IPS-NIHi11 (cell line): ENCODE measurements at regions not wholly inside any gene's neighbourhood (a gene's known extent, or its start where the extent isn't known, plus 50 kb on each side); places are given as distances from the start of the nearest gene placed in this dataset.
"Not testable (repeated sequence)": the region's sequence is repeated elsewhere in the genome, so short reads cannot be mapped to it uniquely, and the experiment has no call there.

Experiments
- DNase-seq: peaks from one replicate; pipeline ENCODE4 v3.0.0; 2012; ENCODE audit warnings: mixed read lengths, low spot score

DNA sequence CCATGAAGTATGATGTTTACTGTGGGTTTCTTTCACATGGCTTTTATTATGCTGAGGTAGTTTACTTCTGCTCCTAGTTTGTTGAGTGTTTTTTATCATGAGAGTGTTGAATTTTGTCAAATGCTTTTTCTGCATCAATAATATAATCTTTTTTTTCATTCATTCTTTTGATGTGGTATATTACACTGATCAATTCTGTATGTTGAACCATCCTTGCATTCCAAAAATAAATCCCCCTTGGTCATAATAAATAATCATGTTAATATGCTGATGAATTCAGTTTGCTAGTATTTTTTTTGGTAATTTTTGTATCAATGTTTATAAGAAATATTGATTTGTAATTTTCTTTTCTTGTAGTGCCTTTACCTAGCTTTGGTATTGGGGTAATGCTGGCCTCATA is 97.9 kb upstream of the ZNF648 start:
- DNase-seq, result no peak

DNA sequence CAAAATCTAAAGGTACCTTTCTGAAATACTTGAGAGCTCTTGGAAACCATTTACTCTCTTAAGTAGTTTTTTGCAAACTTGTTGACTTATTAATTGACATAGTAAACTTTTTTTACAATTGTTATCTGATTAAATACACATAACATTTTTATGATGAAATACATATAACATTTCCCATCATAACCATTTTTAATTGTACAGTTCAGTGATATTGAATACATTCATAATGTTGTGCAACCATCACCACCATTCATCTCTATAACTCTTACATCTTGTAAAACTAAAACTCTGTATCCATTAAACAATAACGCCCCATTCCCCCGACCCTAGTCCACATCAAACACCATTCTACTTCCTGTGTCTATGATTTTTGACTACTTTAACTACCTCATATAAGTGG is 95.7 kb upstream of the ZNF648 start:
- DNase-seq, result no peak

DNA sequence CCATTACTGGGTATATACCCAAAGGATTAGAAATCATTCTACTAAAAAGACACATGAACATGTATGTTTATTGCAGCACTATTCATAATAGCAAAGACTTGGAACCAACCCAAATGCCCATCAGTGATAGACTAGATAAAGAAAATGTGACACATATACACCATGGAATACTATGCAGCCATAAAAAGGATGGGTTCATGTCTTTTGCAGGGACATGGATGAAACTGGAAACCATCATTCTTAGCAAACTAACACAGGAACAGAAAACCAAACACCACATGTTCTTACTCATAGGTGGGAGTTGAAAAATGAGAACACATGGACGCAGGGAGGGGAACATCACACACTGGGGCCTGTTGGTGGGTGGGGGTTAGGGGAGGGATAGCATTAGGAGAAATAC is 92.9 kb upstream of the ZNF648 start:
- not testable (repeated sequence) for DNase-seq

DNA sequence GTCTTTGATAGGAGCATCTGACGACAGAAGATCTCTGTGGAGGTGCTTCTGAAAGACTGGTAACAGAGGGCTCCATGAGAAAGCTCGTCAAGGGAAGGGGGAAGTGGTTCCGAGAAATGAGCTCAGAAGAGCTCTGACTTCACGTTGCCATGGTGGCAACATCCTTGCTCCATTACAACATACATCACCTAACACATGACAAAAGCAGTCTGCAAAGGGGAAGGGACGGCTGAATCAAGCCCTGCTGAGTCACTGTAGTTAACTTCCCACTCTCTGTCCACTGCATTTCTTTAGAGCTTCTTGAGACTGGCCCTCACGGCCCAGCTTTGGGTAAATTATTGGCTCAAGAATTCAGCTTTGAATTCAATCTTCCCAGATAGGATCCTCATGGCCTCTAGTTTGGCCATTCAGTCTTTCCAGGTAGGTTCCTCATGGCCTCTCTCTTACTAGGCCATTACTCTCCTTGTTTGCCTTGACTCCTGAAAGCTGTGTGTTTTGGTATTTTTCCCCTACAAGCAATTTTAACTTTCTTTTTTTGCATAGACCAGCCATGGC is 88.0 kb upstream of the ZNF648 start:
- DNase-seq, result no peak

DNA sequence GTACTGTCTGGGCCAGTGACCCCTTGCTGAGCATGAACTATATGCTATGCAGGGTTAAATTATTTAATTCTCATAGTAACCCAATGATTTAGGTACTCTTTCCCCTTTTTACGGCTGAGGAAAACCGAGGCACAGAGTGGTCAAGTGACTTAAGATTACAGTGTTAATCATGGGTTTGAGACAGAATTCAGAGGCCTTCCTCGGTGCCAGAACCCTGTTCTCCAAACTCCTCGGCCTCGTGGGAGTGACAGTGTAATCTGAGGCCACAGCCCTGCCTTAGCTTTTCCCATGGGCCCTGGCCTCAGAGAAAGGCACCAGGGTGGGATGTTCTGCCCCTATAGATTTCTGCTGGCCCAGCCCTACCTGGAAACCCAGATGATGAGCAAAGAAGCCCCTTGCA is 86.4 kb upstream of the ZNF648 start:
- DNase-seq, result no peak

DNA sequence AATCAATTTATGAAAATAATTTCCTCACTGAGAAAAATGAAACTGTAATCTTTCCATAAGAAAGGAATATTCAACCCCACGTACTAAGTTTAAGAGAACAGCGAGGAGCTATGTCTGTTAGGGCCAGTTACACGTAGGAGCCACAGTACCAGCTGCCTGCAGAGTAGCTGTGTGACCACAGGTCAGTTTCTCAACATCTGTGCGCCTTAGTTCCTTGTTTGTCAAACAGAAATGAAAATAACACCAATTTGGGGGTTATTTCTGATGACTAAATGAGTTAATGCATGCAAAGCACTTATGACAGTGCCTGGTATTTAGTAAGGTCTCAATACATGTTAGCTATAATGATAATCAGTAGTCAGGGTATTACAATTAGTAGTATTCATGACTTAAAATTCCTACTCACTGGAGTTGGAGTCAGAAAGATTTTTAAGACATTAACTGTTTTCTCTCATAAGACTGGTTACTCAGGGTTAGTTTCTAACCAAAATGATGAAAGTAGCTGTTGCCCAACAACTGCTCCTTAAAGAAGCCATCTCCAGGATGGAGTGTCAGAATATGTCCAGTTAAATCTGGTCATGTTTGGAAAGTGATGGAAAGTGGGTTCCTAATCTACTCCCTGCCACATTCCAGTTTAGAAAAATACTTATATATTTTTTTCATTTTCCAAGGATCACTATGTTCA is 85.8 kb upstream of the ZNF648 start:
- no peak for DNase-seq

DNA sequence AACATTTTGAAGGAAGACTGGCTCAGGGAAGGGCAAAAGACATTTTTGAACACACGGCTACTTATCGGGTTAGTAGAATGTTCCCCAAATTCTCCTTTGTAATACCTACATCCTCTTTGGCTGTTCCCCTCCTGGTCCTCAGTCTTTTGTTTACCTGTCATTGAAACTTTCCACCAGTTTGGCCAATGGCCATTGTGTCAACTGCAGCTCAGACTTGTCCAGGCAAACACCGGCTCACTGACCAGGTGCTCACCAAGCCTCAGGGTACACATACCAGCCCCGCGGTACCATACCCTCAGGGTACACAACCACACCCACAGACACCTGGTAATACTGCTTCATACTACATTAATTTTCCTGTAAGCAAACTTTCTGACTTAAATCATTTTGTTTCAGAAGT is 84.8 kb upstream of the ZNF648 start:
- DNase-seq, result no peak

DNA sequence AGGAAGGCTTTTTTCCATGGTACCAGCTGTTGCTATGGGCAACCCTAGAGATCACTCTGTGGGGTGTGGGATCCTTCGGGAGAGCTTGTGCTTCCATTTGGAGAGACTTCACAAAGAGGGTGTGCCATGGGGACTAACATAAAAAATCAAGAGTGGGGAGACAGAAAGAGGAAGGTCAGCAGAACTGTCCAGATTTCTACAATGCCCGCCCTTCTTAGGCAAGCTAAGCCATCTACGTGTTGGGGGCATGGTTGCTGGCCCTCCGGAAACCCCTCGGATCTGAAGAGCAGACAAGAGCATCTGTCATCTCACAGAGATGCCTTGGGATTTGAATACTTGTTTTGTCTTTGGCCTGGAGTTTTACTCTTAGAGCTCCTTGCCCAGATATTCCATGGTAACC is 83.9 kb upstream of the ZNF648 start:
- no peak for DNase-seq

DNA sequence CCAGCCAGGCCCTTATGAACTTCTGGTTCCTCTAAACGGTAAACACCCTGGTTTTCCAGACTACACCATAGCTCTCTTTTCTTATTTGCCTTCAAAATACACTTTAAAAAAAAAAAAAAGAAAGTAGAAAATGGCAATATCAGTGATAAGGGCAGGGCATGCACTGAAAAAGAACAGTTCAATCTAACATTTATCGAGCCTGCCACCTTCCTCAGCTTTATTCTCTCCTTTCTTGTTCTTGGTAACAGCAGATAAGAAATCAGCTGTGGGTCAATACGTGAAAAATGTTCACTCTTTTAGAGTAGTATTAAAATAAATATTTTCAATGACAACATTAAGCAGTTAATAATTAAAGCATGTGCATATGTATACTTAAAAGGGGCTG is 83.1 kb upstream of the ZNF648 start:
- no peak for DNase-seq

DNA sequence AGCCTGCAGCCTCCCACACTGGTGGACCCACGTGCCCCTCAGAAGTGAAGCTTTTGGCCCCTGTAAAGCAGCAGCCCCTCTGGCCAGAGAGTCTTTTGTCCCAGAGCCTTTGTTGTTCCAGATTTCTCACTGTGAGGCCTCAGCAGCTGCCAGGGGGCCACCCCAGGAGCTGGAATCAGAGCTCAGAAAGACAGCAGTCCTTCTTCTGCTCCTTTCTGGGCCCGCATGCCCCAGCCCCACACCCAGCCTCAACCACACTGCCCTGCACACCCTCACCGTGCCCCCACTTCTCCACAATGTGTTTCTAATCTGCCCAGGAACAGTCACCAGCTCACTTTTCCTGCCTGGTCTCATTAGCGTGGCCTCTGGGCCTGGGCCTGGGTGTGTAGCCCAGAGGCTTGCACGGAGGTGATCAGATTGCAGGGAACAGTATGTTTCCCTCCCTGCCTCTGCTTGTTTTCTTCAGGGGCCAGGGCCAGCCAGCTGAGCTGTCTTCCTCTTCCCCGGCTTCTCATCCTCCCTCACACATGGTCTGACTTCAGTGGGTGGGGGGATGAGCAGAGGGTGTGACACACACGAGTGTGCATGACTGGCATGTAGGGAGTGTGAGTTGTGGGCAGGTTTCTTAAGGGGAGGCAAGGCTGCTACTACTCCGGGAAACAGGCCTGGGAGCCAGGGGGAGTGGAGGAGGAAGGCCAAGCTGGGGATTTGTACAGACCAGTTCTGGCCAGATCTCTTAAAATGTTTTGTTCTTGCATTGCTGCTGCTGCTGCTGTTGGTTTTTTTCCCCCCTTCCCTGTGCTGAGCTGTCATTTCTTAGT is 82.5 kb upstream of the ZNF648 start:
- no peak for DNase-seq

DNA sequence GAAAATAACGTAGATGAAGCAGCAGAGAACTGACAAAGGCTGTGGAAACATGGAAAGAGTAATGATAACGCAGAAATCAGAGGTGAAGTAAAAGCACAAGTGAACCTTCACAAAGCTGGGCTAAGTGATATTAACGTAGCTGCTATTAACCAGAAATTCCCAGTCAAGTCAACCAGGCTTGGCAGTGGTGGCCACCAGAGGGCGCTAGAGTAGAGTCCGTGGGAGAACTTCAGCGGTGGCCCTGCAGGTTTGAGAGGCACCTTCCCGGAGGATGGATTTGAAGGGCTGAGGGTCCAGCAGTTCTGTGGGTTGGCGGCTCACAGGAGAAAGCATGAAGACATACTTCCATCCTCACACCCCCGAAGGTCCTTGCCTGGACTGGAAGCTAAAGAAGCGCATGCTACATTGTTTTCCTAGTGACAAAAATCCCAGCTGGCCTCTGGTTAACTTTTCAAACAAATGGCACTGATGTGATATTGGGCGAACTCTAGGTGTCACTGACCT is 81.7 kb upstream of the ZNF648 start:
- peak; percentile 83 for DNase-seq

DNA sequence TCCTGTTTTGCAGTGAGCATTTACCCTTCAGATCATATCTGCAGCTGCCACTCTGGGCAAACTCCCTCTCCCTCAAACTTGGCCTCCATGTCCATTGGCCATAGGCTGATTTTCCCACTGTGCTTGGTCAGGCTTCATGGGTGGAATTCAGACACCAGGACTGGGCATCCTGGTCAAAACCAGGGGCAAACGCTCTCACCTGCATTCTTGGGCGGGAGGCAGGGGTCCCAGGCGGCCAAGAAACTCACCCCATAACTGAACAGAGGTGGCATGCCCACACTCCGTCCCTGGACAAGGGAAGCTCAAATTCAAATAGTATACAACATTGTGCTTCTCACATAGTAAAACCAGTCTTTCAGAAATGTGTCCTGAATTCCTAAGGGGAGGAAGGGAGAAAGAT is 81.1 kb upstream of the ZNF648 start:
- no peak for DNase-seq

DNA sequence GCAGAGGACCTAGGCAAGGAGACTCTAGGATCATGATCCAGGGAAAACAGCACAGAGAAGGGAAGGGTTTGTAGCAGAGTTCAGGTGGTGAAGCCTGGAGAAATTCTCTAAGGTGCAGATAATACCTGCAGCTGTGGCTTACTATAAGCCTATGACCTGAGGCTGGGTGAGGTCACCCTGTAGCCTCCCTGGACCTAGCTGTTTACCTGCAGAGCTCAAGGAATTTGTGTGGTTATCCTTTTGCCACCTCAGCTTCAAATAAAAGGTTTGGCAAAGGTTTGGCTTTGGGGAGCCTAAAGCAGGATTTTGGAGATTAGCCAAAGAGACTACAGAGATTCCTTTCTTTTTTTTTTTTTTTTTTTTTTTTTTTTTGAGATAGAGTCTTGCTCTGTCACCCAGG is 79.5 kb upstream of the ZNF648 start:
- no peak for DNase-seq

DNA sequence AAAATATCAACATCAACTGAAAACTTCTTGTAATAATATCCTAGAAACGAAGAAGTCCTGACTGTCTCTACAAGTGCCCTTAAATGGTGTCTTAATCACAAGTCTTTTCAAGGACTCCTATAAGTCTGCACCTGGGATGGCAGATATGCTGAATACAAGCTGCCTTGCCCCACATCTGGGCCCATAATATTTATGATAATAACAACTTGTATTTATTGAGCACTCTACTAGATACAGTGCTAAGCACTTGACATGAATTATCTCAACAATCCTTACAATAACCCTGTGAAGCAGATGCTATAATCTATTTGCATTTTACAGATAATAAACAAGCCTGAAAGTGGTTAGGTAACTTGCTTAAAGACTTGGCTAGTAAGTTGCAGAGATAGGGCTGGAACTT is 78.0 kb upstream of the ZNF648 start:
- no peak for DNase-seq

DNA sequence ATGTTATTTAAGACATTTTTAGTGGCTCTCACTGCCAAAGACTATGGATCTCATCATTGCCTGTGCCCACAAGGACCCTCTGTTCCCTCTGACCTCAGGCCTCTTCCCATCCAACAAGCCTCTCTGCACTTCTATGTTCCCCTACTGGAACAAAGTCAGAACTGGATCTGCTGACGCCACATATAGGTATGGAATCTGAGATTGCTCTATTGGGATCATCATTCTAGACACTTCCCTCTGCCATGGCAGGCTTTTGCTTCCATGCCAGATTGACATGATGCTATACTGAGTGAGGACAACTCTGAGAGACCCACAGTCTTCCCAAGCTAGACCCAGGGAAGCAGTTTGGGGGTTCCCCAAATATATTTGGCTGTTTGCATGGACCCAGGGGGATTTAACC is 76.0 kb upstream of the ZNF648 start:
- DNase-seq, result no peak

DNA sequence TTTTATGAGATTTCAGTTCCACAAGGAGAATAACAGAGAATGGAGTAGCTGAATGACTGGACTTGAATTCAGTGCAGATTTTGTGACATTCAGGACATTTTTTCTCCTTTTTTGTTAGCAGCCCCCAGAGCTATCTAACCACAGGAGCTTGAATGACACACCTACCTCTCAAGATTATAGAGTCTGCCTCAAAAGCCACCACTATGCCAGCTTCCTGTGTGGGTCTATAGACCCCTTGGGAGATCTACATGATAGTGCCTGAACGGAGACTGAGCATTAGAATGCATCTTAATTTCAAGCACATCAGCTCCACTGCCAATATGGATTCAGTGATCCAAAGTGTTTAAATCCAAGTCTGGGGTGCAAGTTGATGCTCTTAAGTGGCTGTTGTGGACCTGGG is 74.4 kb upstream of the ZNF648 start:
- no peak for DNase-seq

DNA sequence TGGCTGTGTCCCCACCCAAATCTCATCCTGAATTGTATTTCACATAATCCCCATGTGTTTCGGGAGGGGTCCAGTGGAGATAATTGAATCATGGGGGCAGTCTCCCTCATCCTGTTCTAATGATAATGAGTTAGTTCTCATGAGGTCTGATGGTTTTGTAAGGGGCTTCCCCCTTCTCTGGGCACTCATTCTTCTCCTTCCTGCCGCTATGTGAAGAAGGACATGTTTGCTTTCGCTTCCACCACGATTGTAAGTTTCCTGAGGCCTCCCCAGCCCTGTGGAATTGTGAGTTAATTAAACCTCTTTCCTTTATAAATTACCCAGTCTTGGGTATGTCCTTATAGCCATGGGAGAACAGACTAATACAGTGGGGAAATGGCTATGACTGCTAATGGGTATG is 72.7 kb upstream of the ZNF648 start:
- DNase-seq, result no peak

DNA sequence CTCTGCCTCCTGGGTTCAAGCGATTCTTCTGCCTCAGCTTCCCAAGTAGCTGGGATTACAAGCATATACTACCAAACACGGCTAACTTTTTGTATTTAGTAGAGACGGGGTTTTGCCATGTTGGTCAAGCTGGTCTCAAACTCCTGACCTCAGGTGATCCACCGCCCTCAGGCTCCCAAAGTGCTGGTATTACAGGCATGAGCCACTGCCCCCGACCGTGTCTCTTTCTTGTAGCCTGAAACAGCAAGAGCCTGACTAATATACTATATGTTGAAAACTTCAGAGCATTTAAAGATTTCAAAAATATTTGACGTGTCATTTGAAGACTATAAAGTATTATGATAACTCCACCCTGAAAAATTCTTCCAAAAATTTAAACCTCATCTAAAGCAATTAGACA is 71.7 kb upstream of the ZNF648 start:
- DNase-seq, result no peak

DNA sequence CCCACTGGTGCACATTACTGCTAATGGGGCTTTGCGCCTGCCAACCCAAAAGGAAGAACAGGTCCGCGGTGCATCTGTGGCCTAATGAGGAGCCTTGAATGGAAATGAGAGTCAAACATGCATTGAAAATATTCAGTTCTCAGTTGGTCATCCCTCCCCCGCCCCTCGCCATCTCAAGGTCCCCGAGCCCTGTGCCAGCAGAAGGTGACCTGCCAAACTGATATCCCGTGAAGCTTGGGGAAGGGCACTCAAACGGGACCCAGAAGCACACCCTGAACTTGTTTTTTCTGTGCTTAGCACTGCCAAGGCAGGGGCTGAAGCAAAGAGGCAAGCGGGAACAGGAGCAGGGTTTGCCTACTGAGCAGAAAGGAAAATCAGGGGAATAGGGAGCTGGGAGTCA is 67.9 kb upstream of the ZNF648 start:
- no peak for DNase-seq

DNA sequence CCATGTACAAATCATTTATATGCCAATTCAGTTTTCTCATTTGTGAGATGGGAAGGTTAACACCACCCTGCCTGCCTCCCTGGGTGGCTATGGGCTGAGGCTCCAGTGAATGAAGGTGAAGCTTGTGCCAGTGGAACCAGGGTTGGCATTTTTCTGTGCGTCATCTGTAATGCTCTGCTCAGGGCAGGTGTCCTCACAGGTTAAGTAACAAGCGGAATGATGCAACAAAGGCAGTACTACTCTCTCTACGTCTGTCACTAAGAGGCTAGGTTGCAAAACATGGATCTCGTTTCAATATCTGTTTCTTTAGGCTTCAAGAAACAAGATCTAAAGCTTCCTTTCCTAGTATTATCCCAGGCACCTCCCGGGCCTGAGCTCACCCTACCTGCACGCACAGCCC is 67.0 kb upstream of the ZNF648 start:
- no peak for DNase-seq

DNA sequence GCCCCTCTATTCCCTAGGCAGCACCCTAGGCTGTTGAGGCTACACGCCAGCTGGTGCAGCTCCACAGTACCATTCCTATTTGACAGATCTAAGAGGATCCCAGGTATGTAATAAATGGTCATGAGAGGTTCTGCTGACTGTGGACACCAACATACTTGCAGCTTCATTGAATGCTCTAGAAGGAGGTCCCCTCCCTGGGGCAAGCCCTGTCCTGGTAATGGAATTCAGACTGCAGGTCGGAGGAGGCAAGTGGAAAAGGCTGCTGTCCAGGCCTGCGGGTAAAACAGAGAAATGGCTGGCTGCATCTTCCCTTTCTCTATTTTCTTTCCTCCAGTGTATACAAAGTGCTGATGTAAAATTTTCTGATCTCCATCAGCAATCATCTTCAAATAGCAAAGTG is 66.1 kb upstream of the ZNF648 start:
- no peak for DNase-seq

DNA sequence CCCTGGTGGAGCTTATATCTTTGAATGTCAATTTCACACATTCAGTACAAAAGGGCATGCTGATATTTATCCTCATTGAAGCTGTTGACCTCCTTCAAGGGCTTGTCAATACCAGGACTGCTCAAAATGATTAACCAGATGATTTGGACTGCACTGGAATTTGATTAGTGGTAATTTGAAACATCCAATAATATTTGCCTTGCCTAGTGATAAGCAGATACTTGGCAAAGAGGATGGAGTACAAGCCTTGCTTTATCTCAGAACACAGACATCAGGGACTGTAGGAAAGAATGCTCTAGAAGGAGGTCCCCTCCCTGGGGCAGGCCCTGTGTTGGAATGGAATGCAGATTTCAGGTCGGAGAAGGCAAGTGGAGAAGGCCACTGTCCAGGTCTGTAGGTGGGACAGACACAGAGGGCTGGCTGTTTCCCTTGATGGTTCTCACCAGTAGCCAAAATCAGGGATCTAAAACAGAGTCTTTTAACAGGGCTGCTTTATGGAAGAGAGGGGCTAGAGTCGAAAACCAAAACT is 64.8 kb upstream of the ZNF648 start:
- no peak for DNase-seq

DNA sequence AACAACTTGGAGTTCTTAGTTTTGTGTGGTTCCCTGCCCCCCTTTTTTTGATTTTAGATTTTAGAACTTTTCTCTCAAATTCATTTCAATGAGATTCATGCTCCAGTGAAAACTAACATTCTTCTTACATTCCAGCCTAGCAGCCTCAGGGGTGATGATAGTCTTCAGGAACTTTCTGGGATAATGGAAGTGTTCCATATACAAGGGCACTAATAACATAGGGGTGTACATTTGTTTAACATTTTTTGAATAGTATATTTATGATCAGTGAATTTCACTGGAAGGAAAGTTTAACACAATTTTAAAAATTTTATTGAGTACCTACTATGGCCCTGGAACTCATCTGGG is 61.4 kb upstream of the ZNF648 start:
- no peak for DNase-seq
